HCT116 (cell line): ENCODE measurements at regions not wholly inside any gene's neighbourhood (a gene's known extent, or its start where the extent isn't known, plus 50 kb on each side); places are given as distances from the start of the nearest gene placed in this dataset.

ENCODE experiments used
- ATAC-seq: fragments of 200-7000 bp; cut with Tn5 transposase; 2 replicates; pipeline ENCODE4 v1.9.1; 2020; ENCODE audit warnings: mild to moderate bottlenecking, moderate library complexity
- BruUV-seq: library from RNA; stranded (reverse); fragments of 400-500 nt; replicated peaks from 2 replicates; lab custom pipeline; 2021; lab: Mats Ljungman, UMichigan
- CTCF ChIA-PET: fragments of 300-600 bp; sonication (Branson Sonifier 250); formaldehyde crosslinking; loops from one replicate; lab custom pipeline; 2021; ENCODE audit warnings: antibody characterized with exemption; lab: Charles Lee
- POLR2A ChIA-PET: fragments of 300-600, 350-600 bp; sonication (Branson Sonifier 250); formaldehyde crosslinking; loops from one replicate; lab custom pipeline; 2021; ENCODE audit warnings: antibody characterized with exemption; lab: Charles Lee
- RAD21 ChIA-PET, 2 experiments: fragments of 300-600 bp; sonication (Branson Sonifier 250); formaldehyde crosslinking; loops; one replicate each; lab custom pipeline; 2023; ENCODE audit warnings: low total read pairs in 2 of 2; ENCODE audit not compliant: uncharacterized antibody in 2 of 2, unreplicated experiment in 2 of 2, low non-redundant PET in 1 of 2; lab: Charles Lee
- DNase-seq: peaks from one replicate; pipeline ENCODE4 v3.0.0-alpha.2; 2010; ENCODE audit warnings: low read depth, low spot score
- H2AFZ ChIP-seq: fragments of 200-600 bp; shearing (Covaris generic), sonication (generic); 2 replicates; pipeline ENCODE4 v1.6.1; 2017; ENCODE audit warnings: low read depth, mixed run types, mixed read lengths, antibody characterized with exemption, low read length; ENCODE audit not compliant: poor library complexity, severe bottlenecking
- H3K27ac ChIP-seq: 2 replicates; pipeline ENCODE4 v1.5.1; 2012; ENCODE audit warnings: low read depth, low read length
- H3K27me3 ChIP-seq: fragments of 200-600 bp; sonication (generic); 2 replicates; pipeline ENCODE4 v1.6.1; 2016; ENCODE audit warnings: mixed run types, low read length, mixed read lengths; ENCODE audit not compliant: insufficient read depth
- H3K36me3 ChIP-seq, 2 experiments: fragments of 200-500 bp in 1 of 2; fragments of 200-600 bp in 1 of 2; sonication (Bioruptor generic) in 1 of 2; sonication (generic) in 1 of 2; 2 replicates each; pipeline versions ENCODE4 v1.5.1 to v1.6.1; 2014 to 2016; ENCODE audit warnings: low read length in 2 of 2, inconsistent platforms in 1 of 2, mixed read lengths in 1 of 2, mixed run types in 1 of 2; ENCODE audit not compliant: insufficient read depth in 2 of 2, control insufficient read depth in 1 of 2
- H3K4me1 ChIP-seq, 2 experiments: fragments of 200-600 bp in 1 of 2; sonication (generic) in 1 of 2; 2 replicates each; pipeline versions ENCODE4 v1.5.1 to v1.6.1; 2012 to 2017; ENCODE audit warnings: low read length in 2 of 2, inconsistent platforms in 1 of 2, mild to moderate bottlenecking in 1 of 2, mixed read lengths in 1 of 2, mixed run types in 1 of 2, moderate library complexity in 1 of 2; ENCODE audit not compliant: insufficient read depth in 2 of 2, control insufficient read depth in 1 of 2
- H3K4me2 ChIP-seq: fragments of 200-600 bp; sonication (generic); 2 replicates; pipeline ENCODE4 v1.6.1; 2017; ENCODE audit warnings: mixed run types, low read length, mixed read lengths
- H3K4me3 ChIP-seq, 2 experiments: fragments of 200-600 bp in 1 of 2; sonication (generic) in 1 of 2; replicated peaks in 1 of 2; 2 replicates each; pipeline ENCODE4 v1.5.1; 2011 to 2016; ENCODE audit warnings: low read length in 2 of 2, control low read depth in 1 of 2, low read depth in 1 of 2, mild to moderate bottlenecking in 1 of 2, mixed read lengths in 1 of 2, mixed run types in 1 of 2
- H3K79me2 ChIP-seq: fragments of 200-600 bp; sonication (generic); 2 replicates; pipeline ENCODE4 v1.6.1; 2017; ENCODE audit warnings: mild to moderate bottlenecking, mixed run types, low read length, moderate library complexity, mixed read lengths; ENCODE audit not compliant: insufficient read depth
- H3K9ac ChIP-seq: fragments of 200-600 bp; sonication (generic); 2 replicates; pipeline ENCODE4 v1.6.1; 2016; ENCODE audit warnings: low read length, mixed read lengths
- H3K9me2 ChIP-seq: fragments of 200-600 bp; sonication (generic), shearing (Covaris generic); 2 replicates; pipeline ENCODE4 v1.6.1; 2017; ENCODE audit warnings: mixed run types, mild to moderate bottlenecking, moderate library complexity; ENCODE audit not compliant: insufficient read depth
- H3K9me3 ChIP-seq, 2 experiments: fragments of 200-500 bp in 1 of 2; fragments of 200-600 bp in 1 of 2; sonication (Bioruptor generic) in 1 of 2; sonication (generic) in 1 of 2; 2 replicates each; pipeline ENCODE4 v1.6.1; 2014 to 2017; ENCODE audit warnings: low read length in 2 of 2, mixed read lengths in 2 of 2, inconsistent platforms in 1 of 2, low read depth in 1 of 2, mild to moderate bottlenecking in 1 of 2, mixed run types in 1 of 2, moderate library complexity in 1 of 2; ENCODE audit not compliant: control insufficient read depth in 1 of 2, insufficient read depth in 1 of 2
- H4K20me1 ChIP-seq: fragments of 200-600 bp; sonication (generic), shearing (Covaris generic); 2 replicates; pipeline ENCODE4 v1.6.1; 2017; ENCODE audit warnings: mixed run types, mild to moderate bottlenecking, moderate library complexity; ENCODE audit not compliant: insufficient read depth
- CBX3 ChIP-seq: IDR thresholded peaks from 2 replicates; pipeline ENCODE4 v1.6.1; 2012; ENCODE audit warnings: low read depth
- CEBPB ChIP-seq: IDR thresholded peaks from 2 replicates; pipeline ENCODE4 v1.6.1; 2012; ENCODE audit warnings: low read depth
- FOSL1 ChIP-seq: IDR thresholded peaks from 2 replicates; pipeline ENCODE4 v1.6.1; 2012; ENCODE audit warnings: low read depth
- JUND ChIP-seq: IDR thresholded peaks from 2 replicates; pipeline ENCODE4 v1.6.1; 2012
- POLR2AphosphoS5 ChIP-seq: IDR thresholded peaks from 2 replicates; pipeline ENCODE4 v1.6.1; 2011; ENCODE audit warnings: mild to moderate bottlenecking, low read depth, low read length, moderate library complexity
- RAD21 ChIP-seq: IDR thresholded peaks from 2 replicates; pipeline ENCODE4 v1.6.1; 2012; ENCODE audit warnings: low read depth, mild to moderate bottlenecking
- SIN3A ChIP-seq: IDR thresholded peaks from 2 replicates; pipeline ENCODE4 v1.6.1; 2012; ENCODE audit warnings: low read depth
- SP1 ChIP-seq: IDR thresholded peaks from 2 replicates; pipeline ENCODE4 v1.6.1; 2012; ENCODE audit warnings: low read depth
- SRF ChIP-seq: IDR thresholded peaks from 2 replicates; pipeline ENCODE4 v1.6.1; 2012; ENCODE audit warnings: low read depth
- YY1 ChIP-seq: IDR thresholded peaks from 2 replicates; pipeline ENCODE4 v1.6.1; 2011; ENCODE audit warnings: low read length, low read depth, moderate library complexity, mild to moderate bottlenecking; ENCODE audit not compliant: insufficient replicate concordance; ENCODE audit errors: extremely low read depth
- ZFX ChIP-seq: fragments of 450-650 bp; IDR thresholded peaks from 2 replicates; pipeline ENCODE4 v1.6.1; 2017
- ZNF274 ChIP-seq: fragments of 200-500 bp; sonication (Bioruptor generic); IDR thresholded peaks from 2 replicates; pipeline ENCODE4 v1.6.1; 2014; ENCODE audit warnings: mild to moderate bottlenecking, low read depth, low read length, inconsistent platforms
- intact Hi-C: fragments of 100-400 bp; cut with micrococcal nuclease; formaldehyde crosslinking; loops from 2 replicates; pipeline ENCODE4 v1.10.0; 2022
- TF ChIP-seq, protein P1 (sequence below): IDR thresholded peaks from 2 replicates; pipeline ENCODE4 v1.6.1; 2012
- TF ChIP-seq, protein P2 (sequence below): IDR thresholded peaks from 2 replicates; pipeline ENCODE4 v1.6.1; 2012

- Histone ChIP-seq H3K9ac (no peak overlapping the region), H3K4me2 (no peak overlapping the region), H3K27ac (no peak overlapping the region), H3K4me3 (no peak overlapping the region), H3K9me3 (no peaks in the 10 kb centered on the region), H3K9me2 (no peaks in the 10 kb centered on the region), H3K36me3 (no peaks in the 10 kb centered on the region), H3K27me3 (no peaks in the 10 kb centered on the region), H3K79me2 (no peaks in the 10 kb centered on the region), H3K4me1 (peaks cover 0 to 31% of the 10 kb centered on the region in 2 experiments; a peak in 2 of 4 replicates), H2AFZ (no peak overlapping the region), H4K20me1 (no peaks in the 10 kb centered on the region)
- intact Hi-C loops = no loop called here
- ATAC-seq (no peak), DNase-seq (no peak)
- CTCF ChIA-PET = no interaction called here
- TF ChIP-seq CBX3 (no peak), ZFX (no peak), ZNF274 (no peak), SIN3A (no peak), FOSL1 (no peak), POLR2AphosphoS5 (no peak)
- TF ChIP-seq, protein P1, sequence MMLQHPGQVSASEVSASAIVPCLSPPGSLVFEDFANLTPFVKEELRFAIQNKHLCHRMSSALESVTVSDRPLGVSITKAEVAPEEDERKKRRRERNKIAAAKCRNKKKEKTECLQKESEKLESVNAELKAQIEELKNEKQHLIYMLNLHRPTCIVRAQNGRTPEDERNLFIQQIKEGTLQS = no peak
- TF ChIP-seq, protein P2, sequence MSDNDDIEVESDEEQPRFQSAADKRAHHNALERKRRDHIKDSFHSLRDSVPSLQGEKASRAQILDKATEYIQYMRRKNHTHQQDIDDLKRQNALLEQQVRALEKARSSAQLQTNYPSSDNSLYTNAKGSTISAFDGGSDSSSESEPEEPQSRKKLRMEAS = no peak
- RAD21 ChIA-PET = interaction anchor here in 1 of 2 experiments (0.5 kb wide), 1 partner anchor 41 kb away, joined by 3 read pairs; no protein-coding TSS in a partner anchor
- POLR2A ChIA-PET = no interaction called here
- BruUV-seq = no TSS peak
These were observed 95.5 kb downstream of the ALDH8A1 start for GRCh38 chr6:134854366-134854765.

GRCh38 chr6:134853111-134854055 is 96.5 kb downstream of the ALDH8A1 start:
- no peak for TF ChIP-seq YY1
- TF ChIP-seq CEBPB = peak; percentile 51; the same call in 1 of the 2 replicates
- peak; percentile 68 for TF ChIP-seq SP1
- TF ChIP-seq SRF = peak; percentile 82
- TF ChIP-seq, protein P1 = no peak
- peak; percentile 55 for TF ChIP-seq JUND
- TF ChIP-seq RAD21 = 0 out of 2 replicates have a peak, but pooled peaks have one; percentile 1
- TF ChIP-seq FOSL1 = peak; percentile 79
- TF ChIP-seq, protein P2 = peak; percentile 59
- peak; percentile 19; the same call in 1 of the 2 replicates for TF ChIP-seq POLR2AphosphoS5
- ChIA-PET CTCF (interaction anchor here (0.7 to 1.4 kb wide), 2 partner anchors 19 to 29 kb away, joined by 3 to 5 read pairs; no protein-coding TSS in a partner anchor), RAD21 (no interaction called here), POLR2A (no interaction called here)
- peak overlapping the region; percentile 45 for H3K4me2 ChIP-seq
- no peak overlapping the region for H3K4me3 ChIP-seq
- no peaks in the 10 kb centered on the region for H4K20me1 ChIP-seq
- no TSS peak for BruUV-seq
- no peaks in the 10 kb centered on the region for H3K9me2 ChIP-seq
- peak overlapping the region; percentile 18; the same call in 1 of the 2 replicates for H3K9ac ChIP-seq
- H3K9me3 ChIP-seq = no peaks in the 10 kb centered on the region
- H3K36me3 ChIP-seq = no peaks in the 10 kb centered on the region
- ATAC-seq (peak; percentile 89), DNase-seq (peak; percentile 82)
- peaks cover 0 to 31% of the 10 kb centered on the region in 2 experiments; a peak in 2 of 4 replicates for H3K4me1 ChIP-seq
- intact Hi-C loops = no loop called here
- H2AFZ ChIP-seq = peak overlapping the region; percentile 62
- H3K27ac ChIP-seq = no peak overlapping the region
- H3K79me2 ChIP-seq = no peaks in the 10 kb centered on the region
- no peaks in the 10 kb centered on the region for H3K27me3 ChIP-seq
